ENCODE measurements at regions not wholly inside any gene's neighbourhood (a gene's known extent, or its start where the extent isn't known, plus 50 kb on each side); places are given as distances from the start of the nearest gene placed in this dataset.

DNA sequence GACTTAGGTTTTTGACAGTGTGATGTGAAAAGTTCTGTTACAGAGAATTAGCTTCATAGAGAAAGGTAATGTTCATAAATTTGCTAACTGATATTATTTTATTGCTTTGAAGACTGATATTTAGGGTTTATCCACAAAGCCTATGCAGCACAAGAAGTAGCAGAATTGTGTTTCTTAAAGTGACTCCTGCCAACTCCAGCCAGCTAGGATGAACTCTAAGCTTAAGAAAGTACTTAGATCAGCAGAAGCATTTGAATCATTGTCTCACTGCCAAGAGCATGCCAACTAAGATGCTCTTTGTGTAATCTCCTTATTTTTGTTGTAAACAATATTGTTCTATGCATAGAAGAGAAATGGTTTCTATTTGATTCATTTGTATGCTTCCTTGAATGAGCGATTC, 589.4 kb upstream of the ADGRL4 start:
- no peak overlapping the region for H3K27ac ChIP-seq (ENCODE audit: low read depth, low read length)
- H3K36me3 ChIP-seq (ENCODE audit: control insufficient read depth in 1 of 2, insufficient read depth in 2 of 2, low read length in 2 of 2): no peaks in the 10 kb centered on the region
- no peak overlapping the region for H3K4me3 ChIP-seq (ENCODE audit: low read depth in 1 of 2, low read length in 2 of 2)
- H3K9ac ChIP-seq (ENCODE audit: low read depth in 1 of 2, low read length in 2 of 2): no peak overlapping the region
- H3K4me1 ChIP-seq (ENCODE audit: control insufficient read depth in 1 of 2, insufficient read depth in 2 of 2, low read length in 2 of 2): no peaks in the 10 kb centered on the region
- no peaks in the 10 kb centered on the region for H3K27me3 ChIP-seq (ENCODE audit: control insufficient read depth in 1 of 2, insufficient read depth in 2 of 2, low read length in 2 of 2)
- no peaks in the 10 kb centered on the region for H3K9me3 ChIP-seq (ENCODE audit: control insufficient read depth in 1 of 2, low read length in 2 of 2)

DNA sequence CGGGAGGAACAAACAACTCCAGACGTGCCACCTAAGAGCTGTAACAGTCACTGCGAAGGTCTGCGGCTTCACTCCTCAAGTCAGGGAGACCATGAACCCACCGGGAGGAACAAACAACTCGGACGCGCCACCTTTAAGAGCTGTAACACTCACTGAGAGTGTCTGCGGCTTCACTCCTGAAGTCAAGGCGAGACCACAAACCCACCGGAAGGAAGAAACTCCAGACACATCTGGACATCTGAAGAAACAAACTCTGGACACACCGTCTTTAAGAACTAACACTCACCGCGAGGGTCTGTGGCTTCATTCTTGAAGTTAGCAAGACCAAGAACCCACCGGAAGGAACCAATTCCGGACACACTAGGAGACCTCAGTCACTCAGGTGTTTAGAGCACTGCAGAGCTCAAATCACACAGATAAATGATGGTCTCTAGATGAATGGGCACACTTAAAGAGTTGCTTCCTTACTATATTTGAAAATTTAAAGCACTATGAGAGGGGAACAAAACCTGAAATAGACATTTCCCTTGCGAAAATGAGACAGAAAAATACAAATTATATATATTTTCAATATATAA, 587.7 kb upstream of the ADGRL4 start:
- Histone ChIP-seq H3K27me3 (ENCODE audit: control insufficient read depth in 1 of 2, insufficient read depth in 2 of 2, low read length in 2 of 2) (no peaks in the 10 kb centered on the region), H3K4me3 (ENCODE audit: low read depth in 1 of 2, low read length in 2 of 2) (no peak overlapping the region), H3K36me3 (ENCODE audit: control insufficient read depth in 1 of 2, insufficient read depth in 2 of 2, low read length in 2 of 2) (no peaks in the 10 kb centered on the region), H3K9ac (ENCODE audit: low read depth in 1 of 2, low read length in 2 of 2) (no peak overlapping the region), H3K27ac (ENCODE audit: low read depth, low read length) (no peak overlapping the region), H3K4me1 (ENCODE audit: control insufficient read depth in 1 of 2, insufficient read depth in 2 of 2, low read length in 2 of 2) (no peaks in the 10 kb centered on the region), H3K9me3 (ENCODE audit: control insufficient read depth in 1 of 2, low read length in 2 of 2) (no peaks in the 10 kb centered on the region)

DNA sequence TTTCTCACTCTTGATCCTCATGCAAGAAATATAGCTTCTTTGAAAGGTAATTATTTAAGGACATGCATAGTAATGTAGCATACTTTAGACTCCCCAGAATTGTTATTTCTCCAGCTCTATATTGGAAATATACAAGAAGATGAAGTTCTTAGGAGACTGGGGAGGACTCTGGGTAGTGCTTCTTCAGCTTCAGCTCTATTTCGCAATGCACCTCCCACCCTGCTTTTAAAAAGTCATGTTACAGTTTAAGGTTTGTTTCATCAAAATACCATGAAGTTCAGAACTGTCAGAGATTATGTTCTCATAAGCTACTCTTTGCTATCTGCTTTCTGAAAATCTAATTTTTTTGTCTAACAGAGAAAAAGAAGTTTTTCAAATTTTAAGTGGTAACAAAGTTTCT, 586.2 kb upstream of the ADGRL4 start:
- no peak overlapping the region for H3K4me3 ChIP-seq (ENCODE audit: low read depth in 1 of 2, low read length in 2 of 2)
- no peak overlapping the region for H3K27ac ChIP-seq (ENCODE audit: low read depth, low read length)
- no peaks in the 10 kb centered on the region for H3K4me1 ChIP-seq (ENCODE audit: control insufficient read depth in 1 of 2, insufficient read depth in 2 of 2, low read length in 2 of 2)
- H3K36me3 ChIP-seq (ENCODE audit: control insufficient read depth in 1 of 2, insufficient read depth in 2 of 2, low read length in 2 of 2): no peaks in the 10 kb centered on the region
- H3K27me3 ChIP-seq (ENCODE audit: control insufficient read depth in 1 of 2, insufficient read depth in 2 of 2, low read length in 2 of 2): no peaks in the 10 kb centered on the region
- H3K9me3 ChIP-seq (ENCODE audit: control insufficient read depth in 1 of 2, low read length in 2 of 2): no peaks in the 10 kb centered on the region
- H3K9ac ChIP-seq (ENCODE audit: low read depth in 1 of 2, low read length in 2 of 2): no peak overlapping the region

DNA sequence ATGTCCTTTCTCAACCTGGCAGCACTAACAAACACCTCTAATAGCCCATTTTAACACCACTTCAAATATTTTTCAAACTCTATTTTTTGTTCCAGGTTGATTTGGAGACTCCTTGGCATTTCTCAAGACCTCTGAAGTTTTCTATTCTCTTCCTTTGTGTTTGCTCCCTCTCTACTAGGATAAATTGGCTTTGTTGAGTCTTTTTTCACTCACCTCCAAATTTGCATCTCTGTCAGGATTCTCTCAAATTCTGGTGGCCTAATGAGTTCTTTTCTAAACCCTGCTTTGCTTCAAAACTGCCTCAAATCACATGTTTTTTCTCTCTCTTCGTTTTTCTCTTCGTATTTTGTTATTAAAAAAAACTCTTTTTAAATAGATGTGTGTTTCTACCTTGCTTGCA, 582.2 kb upstream of the ADGRL4 start:
- no peaks in the 10 kb centered on the region for H3K4me1 ChIP-seq (ENCODE audit: control insufficient read depth in 1 of 2, insufficient read depth in 2 of 2, low read length in 2 of 2)
- H3K27ac ChIP-seq (ENCODE audit: low read depth, low read length): no peak overlapping the region
- H3K4me3 ChIP-seq (ENCODE audit: low read depth in 1 of 2, low read length in 2 of 2): no peak overlapping the region
- no peak overlapping the region for H3K9ac ChIP-seq (ENCODE audit: low read depth in 1 of 2, low read length in 2 of 2)
- no peaks in the 10 kb centered on the region for H3K36me3 ChIP-seq (ENCODE audit: control insufficient read depth in 1 of 2, insufficient read depth in 2 of 2, low read length in 2 of 2)
- no peaks in the 10 kb centered on the region for H3K27me3 ChIP-seq (ENCODE audit: control insufficient read depth in 1 of 2, insufficient read depth in 2 of 2, low read length in 2 of 2)
- H3K9me3 ChIP-seq (ENCODE audit: control insufficient read depth in 1 of 2, low read length in 2 of 2): no peaks in the 10 kb centered on the region

DNA sequence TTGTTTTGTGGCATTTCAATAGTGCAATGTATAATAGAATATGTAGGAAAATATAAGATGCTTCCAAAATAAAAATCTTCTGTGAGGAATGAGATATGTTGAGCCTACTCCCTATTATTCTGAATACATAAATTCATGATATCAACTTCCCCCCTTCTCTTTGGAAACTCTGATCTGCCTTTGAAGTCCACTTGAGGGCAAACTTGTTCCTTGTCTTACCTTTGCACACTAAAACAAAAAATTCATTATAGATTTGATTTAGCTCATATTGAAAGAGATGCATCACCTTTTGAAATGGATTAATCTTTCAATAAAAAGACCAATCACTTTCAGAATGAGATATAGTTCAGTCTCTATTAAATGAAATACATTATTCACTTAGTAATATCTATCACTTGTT, 580.7 kb upstream of the ADGRL4 start:
- no peaks in the 10 kb centered on the region for H3K9me3 ChIP-seq (ENCODE audit: control insufficient read depth in 1 of 2, low read length in 2 of 2)
- H3K36me3 ChIP-seq (ENCODE audit: control insufficient read depth in 1 of 2, insufficient read depth in 2 of 2, low read length in 2 of 2): no peaks in the 10 kb centered on the region
- no peak overlapping the region for H3K4me3 ChIP-seq (ENCODE audit: low read depth in 1 of 2, low read length in 2 of 2)
- H3K27me3 ChIP-seq (ENCODE audit: control insufficient read depth in 1 of 2, insufficient read depth in 2 of 2, low read length in 2 of 2): no peaks in the 10 kb centered on the region
- no peaks in the 10 kb centered on the region for H3K4me1 ChIP-seq (ENCODE audit: control insufficient read depth in 1 of 2, insufficient read depth in 2 of 2, low read length in 2 of 2)
- no peak overlapping the region for H3K9ac ChIP-seq (ENCODE audit: low read depth in 1 of 2, low read length in 2 of 2)
- no peak overlapping the region for H3K27ac ChIP-seq (ENCODE audit: low read depth, low read length)

DNA sequence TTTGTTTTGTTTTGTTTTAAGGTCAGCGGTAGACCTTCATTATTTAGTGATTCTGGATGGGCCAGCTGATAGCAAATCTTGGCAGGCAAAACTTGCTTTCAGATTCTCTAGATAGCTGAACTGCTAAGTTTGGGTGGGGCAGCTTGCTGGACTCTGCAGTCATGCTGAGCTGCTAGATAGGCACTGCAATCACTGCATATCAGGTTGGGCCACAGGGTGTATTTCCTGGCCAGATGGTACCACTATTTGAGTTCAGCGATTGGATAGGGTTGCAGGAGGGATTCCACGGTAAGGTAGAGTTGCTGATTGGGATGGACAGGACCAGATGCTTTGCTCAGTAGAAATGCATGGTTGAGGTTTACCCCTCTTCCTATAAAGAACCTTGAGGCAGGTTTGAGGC, 579.3 kb upstream of the ADGRL4 start:
- H3K27ac ChIP-seq (ENCODE audit: low read depth, low read length): no peak overlapping the region
- H3K36me3 ChIP-seq (ENCODE audit: control insufficient read depth in 1 of 2, insufficient read depth in 2 of 2, low read length in 2 of 2): no peaks in the 10 kb centered on the region
- H3K4me3 ChIP-seq (ENCODE audit: low read depth in 1 of 2, low read length in 2 of 2): no peak overlapping the region
- H3K9me3 ChIP-seq (ENCODE audit: control insufficient read depth in 1 of 2, low read length in 2 of 2): no peaks in the 10 kb centered on the region
- H3K27me3 ChIP-seq (ENCODE audit: control insufficient read depth in 1 of 2, insufficient read depth in 2 of 2, low read length in 2 of 2): no peaks in the 10 kb centered on the region
- H3K9ac ChIP-seq (ENCODE audit: low read depth in 1 of 2, low read length in 2 of 2): no peak overlapping the region
- H3K4me1 ChIP-seq (ENCODE audit: control insufficient read depth in 1 of 2, insufficient read depth in 2 of 2, low read length in 2 of 2): no peaks in the 10 kb centered on the region

DNA sequence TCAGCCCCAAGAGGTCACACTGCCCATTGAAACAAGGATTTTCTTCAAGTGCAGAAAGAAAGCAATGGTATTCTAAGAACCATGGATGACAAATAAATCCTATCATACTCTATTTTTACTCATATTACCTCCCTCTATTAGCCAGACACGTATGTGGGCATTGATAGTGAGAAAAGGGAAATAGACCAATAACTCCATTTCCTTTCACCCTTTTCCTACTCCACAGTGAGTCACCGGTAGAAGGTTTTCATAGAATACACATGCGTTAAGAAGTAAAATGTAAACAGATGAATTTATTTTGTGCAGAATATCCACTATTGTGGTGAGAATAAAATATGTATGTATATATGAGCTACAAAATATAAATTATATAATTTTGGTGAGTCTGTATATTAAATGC, 568.9 kb upstream of the ADGRL4 start:
- no peaks in the 10 kb centered on the region for H3K27me3 ChIP-seq (ENCODE audit: control insufficient read depth in 1 of 2, insufficient read depth in 2 of 2, low read length in 2 of 2)
- no peaks in the 10 kb centered on the region for H3K4me1 ChIP-seq (ENCODE audit: control insufficient read depth in 1 of 2, insufficient read depth in 2 of 2, low read length in 2 of 2)
- H3K9me3 ChIP-seq (ENCODE audit: control insufficient read depth in 1 of 2, low read length in 2 of 2): no peaks in the 10 kb centered on the region
- H3K9ac ChIP-seq (ENCODE audit: low read depth in 1 of 2, low read length in 2 of 2): no peak overlapping the region
- H3K4me3 ChIP-seq (ENCODE audit: low read depth in 1 of 2, low read length in 2 of 2): no peak overlapping the region
- H3K36me3 ChIP-seq (ENCODE audit: control insufficient read depth in 1 of 2, insufficient read depth in 2 of 2, low read length in 2 of 2): no peaks in the 10 kb centered on the region
- no peak overlapping the region for H3K27ac ChIP-seq (ENCODE audit: low read depth, low read length)

DNA sequence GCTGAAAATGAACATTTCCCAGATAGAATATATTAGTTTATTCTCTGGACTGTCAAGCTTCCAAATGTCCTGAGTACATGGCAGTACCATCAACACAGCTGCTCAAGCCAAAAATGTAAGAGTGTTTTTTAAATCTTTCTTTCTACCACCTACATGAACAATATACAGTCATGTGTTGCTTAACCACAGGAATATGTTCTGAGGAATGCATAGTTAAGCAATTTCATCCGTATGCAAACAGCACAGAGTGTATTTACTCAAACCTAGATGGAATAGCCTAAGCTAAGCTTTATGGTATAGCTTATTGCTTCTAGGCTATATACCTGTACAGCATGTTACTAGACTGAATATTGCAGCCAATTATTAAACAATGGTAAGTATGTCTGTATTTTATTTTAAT, 561.9 kb upstream of the ADGRL4 start:
- no peaks in the 10 kb centered on the region for H3K36me3 ChIP-seq (ENCODE audit: control insufficient read depth in 1 of 2, insufficient read depth in 2 of 2, low read length in 2 of 2)

DNA sequence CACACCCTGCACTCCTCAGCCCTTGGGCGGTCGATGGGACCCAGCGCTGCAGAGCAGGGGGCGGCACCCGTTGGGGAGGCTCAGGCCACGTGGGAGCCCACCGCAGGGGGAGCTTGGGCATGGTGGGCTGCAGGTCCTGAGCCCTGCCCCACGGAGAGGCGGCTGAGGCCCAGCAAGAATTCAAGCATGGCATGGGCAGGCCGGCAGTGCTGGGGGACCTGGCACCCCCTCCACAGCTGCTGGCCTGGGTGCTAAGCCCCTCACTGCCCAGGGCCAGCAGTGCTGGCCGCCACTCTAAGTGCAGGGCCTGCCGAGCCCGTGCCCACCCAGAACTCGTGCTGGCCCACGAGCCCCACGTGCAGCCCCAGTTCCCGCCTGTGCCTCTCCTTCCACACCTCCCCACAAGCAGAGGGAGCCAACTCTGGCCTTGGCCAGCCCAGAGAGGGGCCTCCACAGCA, 555.0 kb upstream of the ADGRL4 start:
- H3K36me3 ChIP-seq (ENCODE audit: control insufficient read depth in 1 of 2, insufficient read depth in 2 of 2, low read length in 2 of 2): no peaks in the 10 kb centered on the region
- no peak overlapping the region for H3K9ac ChIP-seq (ENCODE audit: low read depth in 1 of 2, low read length in 2 of 2)
- H3K27me3 ChIP-seq (ENCODE audit: control insufficient read depth in 1 of 2, insufficient read depth in 2 of 2, low read length in 2 of 2): no peaks in the 10 kb centered on the region
- no peak overlapping the region for H3K27ac ChIP-seq (ENCODE audit: low read depth, low read length)
- H3K4me1 ChIP-seq (ENCODE audit: control insufficient read depth in 1 of 2, insufficient read depth in 2 of 2, low read length in 2 of 2): no peaks in the 10 kb centered on the region
- H3K4me3 ChIP-seq (ENCODE audit: low read depth in 1 of 2, low read length in 2 of 2): no peak overlapping the region
- H3K9me3 ChIP-seq (ENCODE audit: control insufficient read depth in 1 of 2, low read length in 2 of 2): peaks cover 0 to 7% of the 10 kb centered on the region in 2 donors

More for the DNA sequence above, 561.9 kb upstream of the ADGRL4 start:
- no peak overlapping the region for H3K9ac ChIP-seq (ENCODE audit: low read depth in 1 of 2, low read length in 2 of 2)
- no peaks in the 10 kb centered on the region for H3K4me1 ChIP-seq (ENCODE audit: control insufficient read depth in 1 of 2, insufficient read depth in 2 of 2, low read length in 2 of 2)
- no peaks in the 10 kb centered on the region for H3K9me3 ChIP-seq (ENCODE audit: control insufficient read depth in 1 of 2, low read length in 2 of 2)
- H3K27me3 ChIP-seq (ENCODE audit: control insufficient read depth in 1 of 2, insufficient read depth in 2 of 2, low read length in 2 of 2): no peaks in the 10 kb centered on the region
- H3K4me3 ChIP-seq (ENCODE audit: low read depth in 1 of 2, low read length in 2 of 2): no peak overlapping the region
- H3K27ac ChIP-seq (ENCODE audit: low read depth, low read length): no peak overlapping the region

DNA sequence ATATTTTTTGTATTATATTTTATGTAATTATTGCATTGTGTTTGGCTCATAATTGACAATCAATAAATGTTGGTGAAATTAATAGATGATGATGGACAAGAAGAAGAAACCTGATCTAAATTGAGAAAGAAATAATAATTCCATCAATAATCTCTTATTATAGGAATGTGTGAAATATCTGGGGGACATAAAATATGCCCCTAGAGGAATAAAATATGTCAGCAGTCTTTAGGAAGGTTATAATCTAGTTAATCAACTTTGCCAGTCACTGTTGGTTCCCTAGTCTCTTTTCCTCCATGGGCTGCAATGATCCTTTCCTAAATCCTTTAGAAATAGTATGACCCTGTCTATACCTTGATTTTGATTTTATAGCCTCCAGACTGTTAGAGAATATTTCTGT, 549.7 kb upstream of the ADGRL4 start:
- Histone ChIP-seq H3K4me3 (ENCODE audit: low read depth in 1 of 2, low read length in 2 of 2) (no peak overlapping the region), H3K9me3 (ENCODE audit: control insufficient read depth in 1 of 2, low read length in 2 of 2) (peaks cover 0 to 7% of the 10 kb centered on the region in 2 donors), H3K27me3 (ENCODE audit: control insufficient read depth in 1 of 2, insufficient read depth in 2 of 2, low read length in 2 of 2) (no peaks in the 10 kb centered on the region), H3K9ac (ENCODE audit: low read depth in 1 of 2, low read length in 2 of 2) (no peak overlapping the region), H3K4me1 (ENCODE audit: control insufficient read depth in 1 of 2, insufficient read depth in 2 of 2, low read length in 2 of 2) (no peaks in the 10 kb centered on the region), H3K36me3 (ENCODE audit: control insufficient read depth in 1 of 2, insufficient read depth in 2 of 2, low read length in 2 of 2) (no peaks in the 10 kb centered on the region), H3K27ac (ENCODE audit: low read depth, low read length) (no peak overlapping the region)

DNA sequence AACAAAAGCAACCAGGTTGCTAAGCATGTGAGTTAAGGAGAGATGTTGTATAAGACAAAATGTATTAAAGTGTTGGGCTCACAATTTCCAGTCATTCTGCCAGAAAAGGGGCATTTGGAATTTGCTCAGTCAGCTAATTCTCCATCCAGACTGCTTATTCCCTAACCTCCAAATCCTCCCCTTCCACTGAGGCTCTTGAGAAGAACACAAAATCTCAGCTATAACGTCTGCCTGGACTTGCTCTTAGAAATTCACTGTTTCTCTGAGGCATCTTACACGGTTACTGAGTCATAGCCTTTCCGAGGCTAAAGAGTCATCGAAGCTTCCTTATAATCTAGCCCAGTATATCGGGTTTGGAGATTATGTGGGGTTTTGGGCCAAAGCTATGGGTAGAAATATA, 548.2 kb upstream of the ADGRL4 start:
- Histone ChIP-seq H3K9ac (ENCODE audit: low read depth in 1 of 2, low read length in 2 of 2) (no peak overlapping the region), H3K4me1 (ENCODE audit: control insufficient read depth in 1 of 2, insufficient read depth in 2 of 2, low read length in 2 of 2) (no peaks in the 10 kb centered on the region), H3K27me3 (ENCODE audit: control insufficient read depth in 1 of 2, insufficient read depth in 2 of 2, low read length in 2 of 2) (no peaks in the 10 kb centered on the region), H3K36me3 (ENCODE audit: control insufficient read depth in 1 of 2, insufficient read depth in 2 of 2, low read length in 2 of 2) (no peaks in the 10 kb centered on the region), H3K27ac (ENCODE audit: low read depth, low read length) (no peak overlapping the region), H3K9me3 (ENCODE audit: control insufficient read depth in 1 of 2, low read length in 2 of 2) (peaks cover 5 to 7% of the 10 kb centered on the region in 2 donors), H3K4me3 (ENCODE audit: low read depth in 1 of 2, low read length in 2 of 2) (no peak overlapping the region)
